Retinal pigment epithelial cell (primary cell): ENCODE measurements at regions not wholly inside any gene's neighbourhood (a gene's known extent, or its start where the extent isn't known, plus 50 kb on each side); places are given as distances from the start of the nearest gene placed in this dataset.

Experiments
- DNase-seq: peaks from one replicate; pipeline ENCODE4 v3.0.0-alpha.2; 2010; ENCODE audit warnings: low read depth
- H3K4me3 ChIP-seq: 2 replicates; pipeline ENCODE4 v1.5.1; 2011; ENCODE audit warnings: mild to moderate bottlenecking, low read length, control low read depth, moderate library complexity
- TF ChIP-seq, protein P1 (sequence below): conservative IDR thresholded peaks from 2 replicates; pipeline ENCODE4 v1.5.1; 2011; ENCODE audit warnings: low read depth, low read length, control low read depth, inconsistent platforms

DNA sequence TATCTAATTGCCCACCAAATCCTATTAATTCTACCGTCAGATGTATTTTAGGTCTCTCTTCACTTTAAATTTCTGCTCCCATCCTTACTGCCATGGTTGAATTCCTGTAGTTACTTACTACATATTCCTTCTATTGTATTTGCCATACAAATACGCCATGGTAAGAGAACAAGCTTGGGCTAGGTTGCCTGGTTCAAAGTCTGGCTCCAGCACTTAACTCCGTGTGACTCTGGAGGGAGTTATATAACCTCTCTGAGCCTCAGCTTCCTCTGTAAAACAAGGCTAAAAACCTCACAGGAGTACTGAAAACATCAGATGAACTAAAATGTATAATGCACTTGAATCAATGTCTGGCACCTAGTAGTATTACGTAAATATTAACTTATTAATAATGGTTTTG, 260.3 kb upstream of the RPS6KA3 start:
- TF ChIP-seq, protein P1, sequence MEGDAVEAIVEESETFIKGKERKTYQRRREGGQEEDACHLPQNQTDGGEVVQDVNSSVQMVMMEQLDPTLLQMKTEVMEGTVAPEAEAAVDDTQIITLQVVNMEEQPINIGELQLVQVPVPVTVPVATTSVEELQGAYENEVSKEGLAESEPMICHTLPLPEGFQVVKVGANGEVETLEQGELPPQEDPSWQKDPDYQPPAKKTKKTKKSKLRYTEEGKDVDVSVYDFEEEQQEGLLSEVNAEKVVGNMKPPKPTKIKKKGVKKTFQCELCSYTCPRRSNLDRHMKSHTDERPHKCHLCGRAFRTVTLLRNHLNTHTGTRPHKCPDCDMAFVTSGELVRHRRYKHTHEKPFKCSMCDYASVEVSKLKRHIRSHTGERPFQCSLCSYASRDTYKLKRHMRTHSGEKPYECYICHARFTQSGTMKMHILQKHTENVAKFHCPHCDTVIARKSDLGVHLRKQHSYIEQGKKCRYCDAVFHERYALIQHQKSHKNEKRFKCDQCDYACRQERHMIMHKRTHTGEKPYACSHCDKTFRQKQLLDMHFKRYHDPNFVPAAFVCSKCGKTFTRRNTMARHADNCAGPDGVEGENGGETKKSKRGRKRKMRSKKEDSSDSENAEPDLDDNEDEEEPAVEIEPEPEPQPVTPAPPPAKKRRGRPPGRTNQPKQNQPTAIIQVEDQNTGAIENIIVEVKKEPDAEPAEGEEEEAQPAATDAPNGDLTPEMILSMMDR = no peak
- no peak for DNase-seq
- no peak overlapping the region for H3K4me3 ChIP-seq

DNA sequence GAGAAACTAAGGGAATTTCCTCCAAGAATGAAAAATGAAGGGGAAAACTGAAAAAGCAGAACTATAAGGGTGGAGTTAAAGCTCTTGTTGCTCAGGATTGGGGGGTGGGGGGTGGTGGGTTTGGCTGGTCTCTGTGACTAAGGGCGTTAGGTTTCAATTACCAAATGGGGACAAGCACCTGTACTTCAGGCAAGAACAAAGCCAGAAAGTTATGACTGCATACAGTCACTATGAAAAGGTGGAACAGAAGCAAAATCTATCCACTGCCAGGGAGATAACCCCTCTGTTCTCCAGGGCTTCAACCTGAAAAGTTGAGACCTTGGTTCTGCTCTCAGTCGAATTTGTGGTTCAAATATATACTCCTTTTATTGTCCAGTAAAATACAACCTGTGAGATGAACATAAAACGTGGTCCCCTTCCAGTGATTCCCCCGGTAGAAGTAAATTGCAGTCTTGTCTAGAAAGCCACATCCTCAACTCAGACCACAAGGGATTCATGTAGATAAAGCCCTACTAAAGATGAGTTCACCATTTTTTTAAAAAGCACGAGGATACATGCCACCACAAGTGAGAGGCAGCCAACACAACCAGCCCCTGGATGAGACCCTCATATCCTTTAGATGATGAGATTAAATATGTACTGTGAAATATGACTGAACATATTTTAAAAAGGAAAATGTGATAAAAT, 257.1 kb upstream of the RPS6KA3 start:
- DNase-seq = no peak

DNA sequence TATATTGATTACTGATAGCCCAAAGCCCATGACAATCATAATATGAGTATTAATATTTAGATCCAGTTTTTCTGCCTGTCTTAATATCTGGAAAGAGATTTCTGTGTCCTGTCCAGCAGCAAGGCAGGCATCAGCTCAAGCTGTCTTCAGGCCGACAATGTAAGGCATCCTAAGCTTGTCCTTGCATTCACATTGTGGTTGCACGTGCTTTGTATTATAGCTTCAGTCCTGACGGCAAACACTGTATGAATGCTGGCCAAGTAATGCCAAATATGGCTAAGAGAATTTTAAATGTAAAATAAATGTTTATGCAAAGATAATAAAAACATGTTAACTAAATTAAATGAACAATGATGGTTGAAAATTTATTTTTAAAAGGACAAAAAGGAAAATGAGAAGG, 255.7 kb upstream of the RPS6KA3 start:
- TF ChIP-seq, protein P1 = no peak
- no peak for DNase-seq
- H3K4me3 ChIP-seq = no peak overlapping the region

More for the DNA sequence above, 257.1 kb upstream of the RPS6KA3 start:
- no peak overlapping the region for H3K4me3 ChIP-seq
- TF ChIP-seq, protein P1 = no peak

DNA sequence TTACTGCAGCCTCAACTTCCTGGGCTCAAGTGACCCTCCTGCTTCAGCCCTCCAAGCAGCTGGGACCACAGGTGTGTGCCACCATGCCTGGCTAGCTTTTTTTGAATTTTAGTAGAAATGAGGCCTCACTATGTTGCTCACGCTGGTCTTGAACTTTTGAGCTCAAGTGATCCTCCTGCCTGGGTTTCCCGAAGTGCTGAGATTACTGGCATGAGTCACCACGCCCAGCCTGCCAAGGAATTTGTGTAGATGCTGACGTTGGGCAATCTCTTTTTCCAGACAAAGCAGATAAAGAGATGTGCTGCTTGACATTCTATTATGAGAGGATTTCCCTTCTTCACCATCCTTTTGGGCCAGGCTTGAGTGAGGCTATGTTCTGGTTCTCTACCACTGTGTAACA, 254.5 kb upstream of the RPS6KA3 start:
- no peak overlapping the region for H3K4me3 ChIP-seq
- no peak for DNase-seq
- TF ChIP-seq, protein P1 = no peak

DNA sequence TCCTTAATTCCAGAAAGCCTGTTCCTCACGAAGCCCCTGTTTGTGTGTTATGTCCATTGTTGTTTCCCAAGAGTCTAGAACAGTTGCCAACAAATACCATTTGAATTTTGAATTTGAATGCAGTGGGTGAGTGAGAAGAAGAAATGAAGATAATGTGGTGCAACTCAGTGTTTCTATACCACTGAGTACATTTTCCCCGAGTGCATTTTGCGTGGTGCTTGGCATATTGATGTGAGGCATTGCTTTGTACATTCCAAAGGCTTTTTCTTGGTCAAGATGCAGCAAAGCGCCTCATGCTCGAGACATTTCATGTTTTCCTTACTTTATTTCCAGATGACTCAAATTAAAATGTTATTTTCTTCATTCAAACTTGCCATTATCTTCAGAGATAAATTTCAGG, 253.1 kb upstream of the RPS6KA3 start:
- TF ChIP-seq, protein P1 = no peak
- H3K4me3 ChIP-seq = no peak overlapping the region
- no peak for DNase-seq

DNA sequence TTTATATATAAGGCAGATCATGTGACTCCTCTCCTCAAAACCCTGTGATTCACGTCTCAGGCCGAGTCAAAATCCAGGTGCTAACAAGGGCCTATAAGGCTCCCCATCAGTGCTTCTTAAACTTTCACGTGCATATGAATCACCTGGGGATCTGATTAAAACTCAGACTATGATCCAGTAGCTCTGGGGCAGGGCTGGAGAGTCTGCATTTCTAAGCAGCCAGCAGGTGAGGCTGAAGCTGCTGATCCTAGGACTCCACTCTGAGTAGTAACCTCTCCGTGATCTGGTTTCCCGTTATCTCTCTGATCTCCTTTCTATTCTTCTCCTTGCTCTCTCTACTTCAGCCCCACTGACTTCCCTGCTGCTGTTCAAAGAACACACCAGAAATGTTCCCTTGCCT, 252.4 kb upstream of the RPS6KA3 start:
- DNase-seq = no peak
- TF ChIP-seq, protein P1 = no peak
- no peak overlapping the region for H3K4me3 ChIP-seq

DNA sequence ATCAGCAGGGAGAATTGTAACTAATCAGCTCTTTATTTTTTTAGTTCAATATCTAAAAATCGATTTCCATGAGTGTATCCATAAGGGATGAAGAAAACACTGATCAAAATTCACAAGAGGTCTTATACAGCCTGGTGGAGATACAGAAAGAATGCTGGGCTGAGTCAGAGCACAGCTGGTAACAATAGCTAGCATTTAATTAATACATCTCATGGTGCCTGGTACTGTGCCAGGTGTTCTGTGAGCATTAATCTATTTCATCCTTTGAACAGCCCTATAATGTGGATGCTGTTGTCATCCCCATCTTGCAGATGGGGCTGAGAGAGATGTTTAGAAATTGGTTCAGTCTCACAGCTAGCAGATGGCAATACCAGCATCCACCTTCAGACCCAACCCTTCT, 250.9 kb upstream of the RPS6KA3 start:
- no peak for DNase-seq
- TF ChIP-seq, protein P1 = no peak
- no peak overlapping the region for H3K4me3 ChIP-seq
